Adrenal gland (tissue), 5 donors: ENCODE measurements at regions not wholly inside any gene's neighbourhood (a gene's known extent, or its start where the extent isn't known, plus 50 kb on each side); places are given as distances from the start of the nearest gene placed in this dataset.

ENCODE experiments used
- POLR2A ChIP-seq, 2 donors: fragments of 450-650 bp; IDR thresholded peaks; one replicate each; pipeline ENCODE4 v1.6.1; 2017; ENCODE audit warnings: antibody characterized with exemption in 2 of 2, mild to moderate bottlenecking in 2 of 2, moderate library complexity in 1 of 2
- TF ChIP-seq, protein P1 (sequence below), 6 experiments: fragments of 450-650 bp in 4 of 6; fragments of 200-600 bp in 2 of 6; sonication (generic) in 1 of 6; IDR thresholded peaks; 1 replicate in 5 of 6; 2 replicates in 1 of 6; pipeline versions ENCODE4 v1.5.1 to v1.8.0; 2016 to 2021; ENCODE audit warnings: antibody characterized with exemption in 6 of 6, mild to moderate bottlenecking in 2 of 6, moderate library complexity in 1 of 6
- donor health status: DM: no; HTN: no; CAD: no.

DNA sequence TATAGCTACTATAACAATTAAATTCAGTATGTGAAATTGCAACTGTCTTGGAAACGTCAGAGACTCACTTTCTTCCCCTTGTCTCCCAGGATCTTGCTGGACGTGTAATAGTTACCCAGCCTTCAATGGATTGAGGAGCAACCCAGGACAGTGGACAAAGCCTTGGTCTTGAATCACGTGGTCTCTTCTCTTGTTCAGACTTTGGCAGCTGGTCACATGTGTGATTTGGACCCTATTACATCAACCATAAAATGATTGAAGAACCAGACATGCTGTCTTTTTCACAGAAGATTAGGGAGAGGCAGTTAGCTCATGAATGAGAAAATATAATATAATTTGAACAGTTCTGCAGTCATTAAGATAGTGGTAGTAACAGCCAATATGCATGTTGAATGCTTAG, 1085.5 kb upstream of the RBFOX1 start:
- TF ChIP-seq POLR2A (IDR thresholded peaks at IDR 0.05) = no peak
- TF ChIP-seq, protein P1, sequence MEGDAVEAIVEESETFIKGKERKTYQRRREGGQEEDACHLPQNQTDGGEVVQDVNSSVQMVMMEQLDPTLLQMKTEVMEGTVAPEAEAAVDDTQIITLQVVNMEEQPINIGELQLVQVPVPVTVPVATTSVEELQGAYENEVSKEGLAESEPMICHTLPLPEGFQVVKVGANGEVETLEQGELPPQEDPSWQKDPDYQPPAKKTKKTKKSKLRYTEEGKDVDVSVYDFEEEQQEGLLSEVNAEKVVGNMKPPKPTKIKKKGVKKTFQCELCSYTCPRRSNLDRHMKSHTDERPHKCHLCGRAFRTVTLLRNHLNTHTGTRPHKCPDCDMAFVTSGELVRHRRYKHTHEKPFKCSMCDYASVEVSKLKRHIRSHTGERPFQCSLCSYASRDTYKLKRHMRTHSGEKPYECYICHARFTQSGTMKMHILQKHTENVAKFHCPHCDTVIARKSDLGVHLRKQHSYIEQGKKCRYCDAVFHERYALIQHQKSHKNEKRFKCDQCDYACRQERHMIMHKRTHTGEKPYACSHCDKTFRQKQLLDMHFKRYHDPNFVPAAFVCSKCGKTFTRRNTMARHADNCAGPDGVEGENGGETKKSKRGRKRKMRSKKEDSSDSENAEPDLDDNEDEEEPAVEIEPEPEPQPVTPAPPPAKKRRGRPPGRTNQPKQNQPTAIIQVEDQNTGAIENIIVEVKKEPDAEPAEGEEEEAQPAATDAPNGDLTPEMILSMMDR (IDR thresholded peaks at IDR 0.05) = no peak
